ENCODE measurements at regions not wholly inside any gene's neighbourhood (a gene's known extent, or its start where the extent isn't known, plus 50 kb on each side); places are given as distances from the start of the nearest gene placed in this dataset.

DNA sequence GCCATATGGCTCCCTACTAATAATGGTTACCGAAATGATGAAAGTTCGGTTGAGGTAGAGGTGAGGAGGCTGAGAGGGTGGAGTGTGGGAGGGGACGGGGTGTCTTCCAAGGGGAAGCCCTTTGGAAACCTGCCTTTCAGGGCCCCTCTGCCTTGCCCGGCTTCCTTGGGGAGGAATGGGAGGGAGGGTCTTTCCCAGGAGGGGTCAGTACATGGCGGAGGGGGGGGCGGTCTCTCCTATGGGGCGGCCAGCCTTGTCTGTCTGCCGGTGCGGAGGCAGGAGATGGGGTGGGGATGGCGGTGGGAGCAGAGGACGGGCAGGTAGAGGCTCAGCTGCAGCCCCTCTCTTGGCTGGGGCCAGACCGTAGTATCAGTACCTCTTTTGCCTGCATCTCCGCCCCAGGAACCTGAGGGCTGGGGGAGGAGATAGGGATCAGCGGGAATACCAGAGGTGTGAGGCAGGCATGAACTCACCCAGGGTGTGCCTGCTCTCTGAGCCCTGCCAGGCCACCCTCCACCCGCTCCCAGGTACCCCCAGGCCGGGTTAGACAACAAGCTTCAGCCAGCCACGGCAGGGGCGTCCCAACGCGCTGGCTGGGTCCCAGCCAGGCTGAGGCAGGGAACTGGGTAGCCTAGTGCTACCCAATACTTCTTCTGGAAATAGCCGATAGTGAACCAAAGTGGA lies 79.4 kb upstream of the POU3F1 start:
- TF ChIP-seq CTCF (IDR thresholded peaks at IDR 0.05): no peak
- TF ChIP-seq POLR2A (IDR thresholded peaks at IDR 0.05): no peak
